LNCaP clone FGC (cell line): ENCODE measurements at regions not wholly inside any gene's neighbourhood (a gene's known extent, or its start where the extent isn't known, plus 50 kb on each side); places are given as distances from the start of the nearest gene placed in this dataset.

Experiments used
- DNase-seq: peaks from one replicate; pipeline ENCODE4 v3.0.0-alpha.2; 2011; ENCODE audit warnings: low read depth
- H3K4me3 ChIP-seq: 2 replicates; pipeline ENCODE4 v1.5.1; 2011; ENCODE audit warnings: mild to moderate bottlenecking, low read depth, low read length, control low read depth
- TF ChIP-seq, protein P1 (sequence below): IDR thresholded peaks from 2 replicates; pipeline ENCODE4 v1.5.1; 2012; ENCODE audit warnings: mild to moderate bottlenecking; ENCODE audit not compliant: control insufficient read depth, insufficient read depth; ENCODE audit errors: extremely low read depth

DNA sequence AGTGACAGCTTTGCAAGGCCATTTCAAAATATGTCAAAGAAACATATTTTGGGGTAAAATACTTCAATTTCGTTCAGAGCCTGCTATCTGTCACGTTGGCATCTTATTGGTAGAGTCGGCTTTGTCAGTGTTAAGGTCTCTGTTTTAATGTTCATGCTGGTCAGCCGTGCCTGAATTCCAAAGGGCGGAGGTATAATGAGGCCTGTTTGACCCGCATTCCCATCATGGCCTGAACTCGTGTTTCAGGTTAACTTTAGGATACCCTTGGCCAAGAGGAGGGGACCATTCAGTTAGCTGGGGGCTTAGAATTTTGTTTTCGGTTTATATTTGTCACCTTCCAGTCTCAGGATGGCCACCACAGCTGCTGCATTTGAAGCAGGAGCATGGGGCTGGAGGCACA is 236.4 kb downstream of the NFATC2 start:
- TF ChIP-seq, protein P1, sequence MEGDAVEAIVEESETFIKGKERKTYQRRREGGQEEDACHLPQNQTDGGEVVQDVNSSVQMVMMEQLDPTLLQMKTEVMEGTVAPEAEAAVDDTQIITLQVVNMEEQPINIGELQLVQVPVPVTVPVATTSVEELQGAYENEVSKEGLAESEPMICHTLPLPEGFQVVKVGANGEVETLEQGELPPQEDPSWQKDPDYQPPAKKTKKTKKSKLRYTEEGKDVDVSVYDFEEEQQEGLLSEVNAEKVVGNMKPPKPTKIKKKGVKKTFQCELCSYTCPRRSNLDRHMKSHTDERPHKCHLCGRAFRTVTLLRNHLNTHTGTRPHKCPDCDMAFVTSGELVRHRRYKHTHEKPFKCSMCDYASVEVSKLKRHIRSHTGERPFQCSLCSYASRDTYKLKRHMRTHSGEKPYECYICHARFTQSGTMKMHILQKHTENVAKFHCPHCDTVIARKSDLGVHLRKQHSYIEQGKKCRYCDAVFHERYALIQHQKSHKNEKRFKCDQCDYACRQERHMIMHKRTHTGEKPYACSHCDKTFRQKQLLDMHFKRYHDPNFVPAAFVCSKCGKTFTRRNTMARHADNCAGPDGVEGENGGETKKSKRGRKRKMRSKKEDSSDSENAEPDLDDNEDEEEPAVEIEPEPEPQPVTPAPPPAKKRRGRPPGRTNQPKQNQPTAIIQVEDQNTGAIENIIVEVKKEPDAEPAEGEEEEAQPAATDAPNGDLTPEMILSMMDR = no peak
- no peak overlapping the region for H3K4me3 ChIP-seq
- no peak for DNase-seq

DNA sequence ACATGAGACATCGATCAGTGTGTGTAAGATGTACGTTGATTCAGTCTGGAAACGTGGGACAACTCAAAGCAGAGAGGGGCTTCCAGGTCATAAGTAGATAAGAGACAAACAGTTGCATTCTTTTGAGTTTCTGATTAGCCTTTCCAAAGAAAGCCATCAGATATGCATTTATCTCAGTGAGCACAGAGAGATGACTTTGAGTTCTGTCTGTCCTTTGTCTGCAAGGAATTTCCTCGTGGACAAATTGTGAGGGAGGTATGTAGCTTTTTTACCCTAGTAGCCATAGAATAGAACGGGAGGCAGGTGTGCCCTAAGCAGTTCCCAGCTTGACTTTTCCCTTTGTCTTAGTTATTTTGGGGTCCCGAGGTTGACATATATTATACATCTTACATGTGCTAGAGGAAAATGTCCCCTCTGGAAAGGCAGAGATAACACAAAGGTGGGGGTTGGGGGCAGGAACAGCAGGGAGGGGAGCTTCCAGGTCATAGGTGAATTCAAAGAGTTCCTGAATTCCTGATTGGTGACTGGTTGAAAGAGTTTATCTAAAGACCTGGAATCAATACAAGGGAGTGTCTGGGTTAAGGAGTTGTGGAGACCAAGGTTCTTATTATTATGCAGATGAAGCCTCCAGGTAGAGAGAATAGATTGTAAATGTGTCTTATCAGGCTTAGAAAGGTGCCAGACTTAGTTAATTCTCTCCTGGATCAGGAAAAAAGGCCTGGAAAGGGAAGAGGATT is 237.0 kb downstream of the NFATC2 start:
- no peak overlapping the region for H3K4me3 ChIP-seq
- no peak for DNase-seq

DNA sequence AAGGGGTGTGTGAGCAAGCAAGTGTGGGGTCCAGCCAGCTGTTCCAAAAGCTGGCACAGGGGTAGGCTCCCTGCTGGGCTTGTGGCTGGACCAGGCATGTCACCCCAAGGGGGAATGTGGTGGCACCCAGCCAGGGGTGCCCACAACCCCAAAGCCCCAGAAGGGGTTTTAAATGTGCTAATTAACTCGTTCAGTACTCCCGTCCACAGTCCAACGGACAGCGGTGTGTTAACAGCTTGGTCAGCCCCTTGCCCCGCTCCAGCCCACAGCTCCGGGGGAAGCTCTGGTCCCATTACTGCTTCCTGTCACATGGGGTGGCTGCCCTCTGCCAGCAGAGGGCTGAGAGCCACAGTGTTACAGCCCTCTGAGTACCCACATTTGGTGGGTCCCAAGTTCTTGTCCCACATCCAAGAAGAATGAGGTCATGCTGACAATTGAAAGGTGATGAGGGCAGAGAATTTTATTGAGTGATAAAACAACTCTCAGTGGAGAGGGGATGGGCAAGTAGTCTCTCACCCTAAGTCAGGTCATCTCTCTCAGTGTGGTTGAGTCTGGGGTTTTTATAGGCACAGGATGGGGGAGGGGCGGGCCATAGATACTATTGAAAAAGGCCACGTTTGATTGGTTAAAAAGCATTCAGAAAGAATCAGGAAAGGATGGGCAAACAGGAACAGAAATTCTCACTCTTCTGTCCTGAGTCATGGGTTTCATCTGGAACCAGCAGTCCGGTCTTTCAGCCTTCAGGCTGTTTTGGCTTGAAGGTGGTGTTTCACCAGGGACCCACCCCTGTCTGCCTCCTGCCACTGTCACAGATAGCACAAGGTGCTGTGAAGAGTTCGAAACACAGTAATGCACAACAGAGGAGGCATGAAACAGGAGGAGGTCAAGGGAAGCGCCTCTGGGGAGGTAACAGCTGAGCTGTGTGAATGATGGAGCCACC is 238.5 kb downstream of the NFATC2 start:
- TF ChIP-seq, protein P1 = no peak
- no peak overlapping the region for H3K4me3 ChIP-seq
- no peak for DNase-seq

More for the DNA sequence above, 237.0 kb downstream of the NFATC2 start:
- TF ChIP-seq, protein P1 = no peak

DNA sequence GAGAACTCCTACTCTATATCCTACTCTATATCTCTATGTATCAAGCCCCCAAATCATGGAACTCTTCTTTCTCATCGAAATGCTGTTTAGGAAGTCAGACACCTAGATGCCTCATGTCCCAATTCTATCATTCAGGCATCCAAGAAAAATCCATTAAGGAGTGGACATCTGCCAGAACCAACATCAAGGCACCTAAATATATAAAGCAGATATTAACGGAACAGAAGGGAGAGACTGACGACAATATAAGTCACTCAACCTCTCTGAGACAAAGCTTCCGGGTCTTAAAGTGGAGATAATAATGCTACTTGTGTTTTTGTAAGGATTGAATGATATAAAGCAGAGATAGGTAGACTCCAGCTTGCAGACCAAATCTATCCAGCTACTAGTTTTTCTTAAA is 241.5 kb downstream of the NFATC2 start:
- DNase-seq = no peak
- TF ChIP-seq, protein P1 = no peak
- H3K4me3 ChIP-seq = no peak overlapping the region

DNA sequence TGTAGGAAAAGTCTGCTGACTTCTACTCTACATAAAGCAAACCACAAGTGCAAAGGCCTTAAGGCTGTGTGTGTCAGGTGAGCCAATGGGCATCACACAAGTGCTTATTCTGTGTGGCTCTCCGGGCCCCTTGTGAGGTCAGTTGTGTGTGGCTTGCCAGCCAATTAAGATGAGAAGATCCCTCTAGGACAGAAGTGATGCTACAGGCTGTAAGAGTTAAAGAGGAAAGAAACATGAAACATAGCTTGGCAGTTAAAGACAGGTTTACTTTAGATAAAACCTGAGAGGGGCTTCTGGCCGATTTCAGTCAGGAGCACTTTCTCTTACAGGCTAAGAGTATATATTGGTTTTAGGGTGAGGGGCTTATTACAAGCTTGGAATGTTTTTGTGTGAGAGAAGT is 242.4 kb downstream of the NFATC2 start:
- DNase-seq = no peak
- H3K4me3 ChIP-seq = no peak overlapping the region
- TF ChIP-seq, protein P1 = no peak

DNA sequence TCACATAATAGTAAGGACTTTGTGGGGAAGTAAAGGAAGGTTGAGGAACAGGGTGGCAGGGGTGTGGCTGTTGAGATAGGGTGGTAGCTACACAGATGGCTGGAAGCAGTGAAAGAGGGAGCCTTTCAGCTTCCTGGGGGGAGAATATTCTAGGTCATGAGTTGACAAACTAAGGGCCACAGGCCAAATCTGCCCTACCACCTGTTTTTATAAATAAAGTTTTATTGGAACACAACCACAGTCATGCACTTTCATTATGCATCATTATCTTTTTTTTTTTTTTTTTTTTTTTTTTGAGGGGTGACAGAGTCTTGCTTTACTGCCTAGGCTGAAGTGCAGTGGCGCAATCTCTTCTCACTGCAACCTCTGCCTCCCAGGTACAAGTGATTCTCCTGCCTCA is 243.1 kb downstream of the NFATC2 start:
- no peak for DNase-seq
- H3K4me3 ChIP-seq = no peak overlapping the region
- TF ChIP-seq, protein P1 = no peak
